ENCODE measurements at regions not wholly inside any gene's neighbourhood (a gene's known extent, or its start where the extent isn't known, plus 50 kb on each side); places are given as distances from the start of the nearest gene placed in this dataset.

DNA sequence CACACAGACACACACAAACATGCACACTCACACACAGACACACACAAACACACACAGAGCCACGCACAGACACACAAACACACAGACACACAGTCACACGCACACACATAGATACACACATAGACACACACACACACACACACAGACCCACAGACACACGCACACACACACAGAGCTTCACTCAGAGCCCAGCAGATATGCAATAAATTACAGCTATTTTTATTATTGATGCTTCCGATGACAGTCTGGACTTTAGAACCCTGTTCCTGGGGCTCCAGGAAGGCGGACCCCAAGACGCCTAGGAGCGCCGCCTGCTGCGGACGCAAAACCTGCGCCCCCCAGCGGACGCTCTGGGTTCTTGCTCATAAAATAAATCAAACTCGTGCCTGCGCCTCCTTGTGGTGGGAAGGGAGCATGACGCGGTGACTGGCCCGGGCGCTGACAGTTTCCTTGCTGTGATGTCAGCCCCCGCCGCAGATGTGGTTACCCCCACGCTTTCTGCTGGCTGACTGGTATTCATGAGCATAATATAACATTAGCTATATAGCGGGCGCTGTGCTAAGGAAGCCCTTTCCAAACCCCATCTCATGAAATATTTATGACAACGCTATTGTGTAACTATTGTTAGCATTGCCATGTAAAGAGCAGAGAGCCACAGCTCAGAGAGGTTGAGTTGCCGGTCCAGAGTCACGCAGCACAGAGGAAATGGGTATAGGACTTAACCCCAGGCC, 64.4 kb upstream of the TM9SF2 start:
- no peaks in the 10 kb centered on the region; a peak in 1 of 7 replicates for H3K36me3 Mint-ChIP-seq (ENCODE audit: insufficient read depth in 1 of 3, low read depth in 3 of 3)
- peaks cover 13% of the 10 kb centered on the region for H3K27me3 Mint-ChIP-seq (ENCODE audit: low read depth)
- Histone ChIP-seq H2BK120ac (ENCODE audit: low read depth, low read length, poor library complexity, severe bottlenecking) (no peak overlapping the region), H3K4me2 (ENCODE audit: insufficient read depth, insufficient read length, low read length) (no peak overlapping the region), H3K56ac (ENCODE audit: insufficient read length, low read depth, low read length) (no peak overlapping the region), H2BK15ac (ENCODE audit: low read depth, low read length) (no peak overlapping the region), H4K8ac (replicated peaks; ENCODE audit: insufficient read length, low read depth, low read length) (no peak overlapping the region), H2BK12ac (ENCODE audit: insufficient read length, low read depth, low read length) (no peak overlapping the region), H2BK20ac (ENCODE audit: low read depth, low read length, poor library complexity, severe bottlenecking) (no peak overlapping the region), H3K27ac (ENCODE audit: insufficient read length, low read depth, low read length) (no peak overlapping the region), H3K79me2 (ENCODE audit: insufficient read depth, low read length) (no peaks in the 10 kb centered on the region), H3K9ac (ENCODE audit: extremely low read depth, insufficient read length, low read length) (no peak overlapping the region), H4K91ac (ENCODE audit: insufficient read length, low read depth, low read length) (no peak overlapping the region), H2AK5ac (ENCODE audit: insufficient read length, low read length) (no peak overlapping the region), H3K4me1 (ENCODE audit: insufficient read depth, low read length) (peaks cover 11% of the 10 kb centered on the region; the same call in 1 of the 2 replicates), H2AFZ (ENCODE audit: low read length) (no peak overlapping the region), H4K20me1 (ENCODE audit: control insufficient read depth, insufficient read depth, insufficient read length) (no peaks in the 10 kb centered on the region), H3K79me1 (ENCODE audit: insufficient read depth, low read depth, low read length, poor library complexity, severe bottlenecking) (no peaks in the 10 kb centered on the region), H3T11ph (ENCODE audit: low read length) (no peak overlapping the region), H3K14ac (ENCODE audit: insufficient read depth, low read length) (no peak overlapping the region), H3K9me3 (ENCODE audit: control insufficient read depth, low read depth, low read length) (no peaks in the 10 kb centered on the region), H3K18ac (ENCODE audit: insufficient read length, low read depth, low read length) (no peak overlapping the region), H3K23me2 (ENCODE audit: insufficient read length, low read depth, low read length, poor library complexity, severe bottlenecking) (no peaks in the 10 kb centered on the region), H2BK5ac (ENCODE audit: insufficient read length, low read length) (no peak overlapping the region), H4K5ac (ENCODE audit: insufficient read length, low read depth, low read length) (no peak overlapping the region), H3K27me3 (ENCODE audit: insufficient read depth, low read length) (no peaks in the 10 kb centered on the region), H3K4ac (ENCODE audit: low read depth, low read length) (no peak overlapping the region), H3K23ac (ENCODE audit: insufficient read length, low read depth, low read length) (no peak overlapping the region)
- WGBS (ENCODE audit: extremely low coverage, insufficient read length, low lambda C conversion rate): no CpG with 5 or more reads among the region's 27 CpGs
- H3K4me1 Mint-ChIP-seq: peaks cover 51% of the 10 kb centered on the region in 2 experiments
- DNase-seq: peak; percentile 85
- H3K9me3 Mint-ChIP-seq: peaks cover 0 to 3% of the 10 kb centered on the region in 2 experiments; a peak in 1 of 5 replicates
- TF ChIP-seq, protein P1, sequence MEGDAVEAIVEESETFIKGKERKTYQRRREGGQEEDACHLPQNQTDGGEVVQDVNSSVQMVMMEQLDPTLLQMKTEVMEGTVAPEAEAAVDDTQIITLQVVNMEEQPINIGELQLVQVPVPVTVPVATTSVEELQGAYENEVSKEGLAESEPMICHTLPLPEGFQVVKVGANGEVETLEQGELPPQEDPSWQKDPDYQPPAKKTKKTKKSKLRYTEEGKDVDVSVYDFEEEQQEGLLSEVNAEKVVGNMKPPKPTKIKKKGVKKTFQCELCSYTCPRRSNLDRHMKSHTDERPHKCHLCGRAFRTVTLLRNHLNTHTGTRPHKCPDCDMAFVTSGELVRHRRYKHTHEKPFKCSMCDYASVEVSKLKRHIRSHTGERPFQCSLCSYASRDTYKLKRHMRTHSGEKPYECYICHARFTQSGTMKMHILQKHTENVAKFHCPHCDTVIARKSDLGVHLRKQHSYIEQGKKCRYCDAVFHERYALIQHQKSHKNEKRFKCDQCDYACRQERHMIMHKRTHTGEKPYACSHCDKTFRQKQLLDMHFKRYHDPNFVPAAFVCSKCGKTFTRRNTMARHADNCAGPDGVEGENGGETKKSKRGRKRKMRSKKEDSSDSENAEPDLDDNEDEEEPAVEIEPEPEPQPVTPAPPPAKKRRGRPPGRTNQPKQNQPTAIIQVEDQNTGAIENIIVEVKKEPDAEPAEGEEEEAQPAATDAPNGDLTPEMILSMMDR (conservative IDR thresholded peaks at IDR 0.05): peak; percentile 100
- H3K4me3 Mint-ChIP-seq: no peak overlapping the region
- H3K27ac Mint-ChIP-seq: no peak overlapping the region; a peak in 1 of 7 replicates
